Fibroblast of the aortic adventitia (primary cell): ENCODE measurements at regions not wholly inside any gene's neighbourhood (a gene's known extent, or its start where the extent isn't known, plus 50 kb on each side); places are given as distances from the start of the nearest gene placed in this dataset.
A peak's percentile ranks its signal among the peaks of the same experiment; 100 is the strongest.
"Not testable (repeated sequence)": the region's sequence is repeated elsewhere in the genome, so short reads cannot be mapped to it uniquely, and the experiment has no call there.

ENCODE experiments used
- DNase-seq: peaks from one replicate; pipeline ENCODE4 v3.0.0-alpha.2; 2010; ENCODE audit warnings: low read depth
- H3K4me3 ChIP-seq: 2 replicates; pipeline ENCODE4 v1.5.1; 2011; ENCODE audit warnings: low read depth, mild to moderate bottlenecking, control low read depth, low read length, moderate library complexity
- TF ChIP-seq, protein P1 (sequence below): IDR thresholded peaks from 2 replicates; pipeline ENCODE4 v1.5.1; 2011; ENCODE audit warnings: mild to moderate bottlenecking, low read length, control low read depth, inconsistent platforms; ENCODE audit not compliant: insufficient read depth

DNA sequence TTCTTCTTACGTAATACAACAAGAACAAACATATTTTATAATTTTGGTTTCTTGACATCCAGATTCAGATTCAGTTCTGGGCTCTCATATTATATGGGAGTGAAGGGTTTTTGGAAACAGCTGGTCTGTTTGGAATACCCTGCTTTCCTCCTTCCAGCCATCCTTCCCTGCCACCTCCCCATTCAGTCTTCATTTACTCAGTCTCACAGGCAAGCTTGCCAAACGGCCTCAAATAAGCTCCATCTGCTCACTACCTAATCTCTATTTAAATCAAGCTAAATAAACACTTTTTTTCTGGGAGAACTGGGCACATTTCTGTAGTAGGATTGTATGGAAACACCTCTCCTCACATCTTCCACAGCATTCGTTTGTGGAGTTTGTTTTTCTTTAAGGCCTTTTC lies 147.5 kb downstream of the RND3 start:
- peak; percentile 66 for DNase-seq
- TF ChIP-seq, protein P1, sequence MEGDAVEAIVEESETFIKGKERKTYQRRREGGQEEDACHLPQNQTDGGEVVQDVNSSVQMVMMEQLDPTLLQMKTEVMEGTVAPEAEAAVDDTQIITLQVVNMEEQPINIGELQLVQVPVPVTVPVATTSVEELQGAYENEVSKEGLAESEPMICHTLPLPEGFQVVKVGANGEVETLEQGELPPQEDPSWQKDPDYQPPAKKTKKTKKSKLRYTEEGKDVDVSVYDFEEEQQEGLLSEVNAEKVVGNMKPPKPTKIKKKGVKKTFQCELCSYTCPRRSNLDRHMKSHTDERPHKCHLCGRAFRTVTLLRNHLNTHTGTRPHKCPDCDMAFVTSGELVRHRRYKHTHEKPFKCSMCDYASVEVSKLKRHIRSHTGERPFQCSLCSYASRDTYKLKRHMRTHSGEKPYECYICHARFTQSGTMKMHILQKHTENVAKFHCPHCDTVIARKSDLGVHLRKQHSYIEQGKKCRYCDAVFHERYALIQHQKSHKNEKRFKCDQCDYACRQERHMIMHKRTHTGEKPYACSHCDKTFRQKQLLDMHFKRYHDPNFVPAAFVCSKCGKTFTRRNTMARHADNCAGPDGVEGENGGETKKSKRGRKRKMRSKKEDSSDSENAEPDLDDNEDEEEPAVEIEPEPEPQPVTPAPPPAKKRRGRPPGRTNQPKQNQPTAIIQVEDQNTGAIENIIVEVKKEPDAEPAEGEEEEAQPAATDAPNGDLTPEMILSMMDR: no peak
- H3K4me3 ChIP-seq: no peak overlapping the region

GRCh38 chr2:150339282-150339681 lies 148.2 kb downstream of the RND3 start:
- DNase-seq: peak; percentile 15
- no peak overlapping the region for H3K4me3 ChIP-seq
- TF ChIP-seq, protein P1: no peak

DNA sequence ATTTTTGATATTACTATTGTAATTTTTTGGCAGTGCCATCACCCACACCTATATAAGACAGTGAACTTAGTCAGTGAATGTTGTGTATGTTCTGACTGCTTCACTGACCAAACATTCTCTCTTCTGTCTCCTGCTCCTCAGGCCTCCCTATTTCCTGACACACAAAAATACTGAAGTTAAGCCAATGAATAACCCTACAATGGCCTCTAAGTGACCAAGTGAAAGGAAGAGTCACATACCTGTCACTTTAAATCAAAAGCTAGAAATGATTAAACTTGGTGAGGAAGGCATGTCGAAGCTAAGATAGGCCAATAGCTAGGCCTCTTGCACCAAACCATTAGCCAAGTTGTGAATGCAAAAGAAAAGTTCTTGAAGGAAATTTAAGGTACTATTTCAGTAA lies 151.9 kb downstream of the RND3 start:
- no peak overlapping the region for H3K4me3 ChIP-seq
- TF ChIP-seq, protein P1: no peak
- no peak for DNase-seq

- DNase-seq: no peak
- TF ChIP-seq, protein P1: no peak
- no peak overlapping the region for H3K4me3 ChIP-seq
Measured at GRCh38 chr2:150332383-150332782, 155.1 kb downstream of the RND3 start.

- no peak overlapping the region for H3K4me3 ChIP-seq
- no peak for DNase-seq
- TF ChIP-seq, protein P1: no peak
Measured at GRCh38 chr2:150327564-150328489, 159.6 kb downstream of the RND3 start.

- TF ChIP-seq, protein P1: no peak
- peak; percentile 9 for DNase-seq
- no peak overlapping the region for H3K4me3 ChIP-seq
Measured at GRCh38 chr2:150325656-150326314, 161.7 kb downstream of the RND3 start.

GRCh38 chr2:150323071-150323470 lies 164.4 kb downstream of the RND3 start:
- not testable (repeated sequence) for H3K4me3 ChIP-seq, DNase-seq
